Uterus (tissue), 2 donors: ENCODE measurements at regions not wholly inside any gene's neighbourhood (a gene's known extent, or its start where the extent isn't known, plus 50 kb on each side); places are given as distances from the start of the nearest gene placed in this dataset.

Experiments used
- CTCF ChIP-seq, 4 experiments: fragments of 200-600 bp in 2 of 4; fragments of 450-650 bp in 2 of 4; sonication (generic) in 2 of 4; IDR thresholded peaks; one replicate each; pipeline ENCODE4 v1.5.1; 2016 to 2019; ENCODE audit warnings: antibody characterized with exemption in 4 of 4, mild to moderate bottlenecking in 2 of 4, moderate library complexity in 1 of 4
- POLR2A ChIP-seq, 2 donors: fragments of 450-650 bp; IDR thresholded peaks; one replicate each; pipeline ENCODE4 v1.6.1; 2016; ENCODE audit warnings: antibody characterized with exemption in 2 of 2, mild to moderate bottlenecking in 1 of 2, moderate library complexity in 1 of 2

GRCh38 chr2:153291718-153292117 lies 186.8 kb downstream of the RPRM start:
- no peak for TF ChIP-seq CTCF (IDR thresholded peaks at IDR 0.05)
- TF ChIP-seq POLR2A (IDR thresholded peaks at IDR 0.05), result no peak
